Stimulated activated CD4-positive, alpha-beta T cell treated with anti-CD3 and anti-CD28 coated beads, Interleukin-12 subunit alpha, Interleukin-12 subunit beta, amount 100 ng/mL, for 48 hours (primary cell): ENCODE measurements at regions not wholly inside any gene's neighbourhood (a gene's known extent, or its start where the extent isn't known, plus 50 kb on each side); places are given as distances from the start of the nearest gene placed in this dataset.
"Not testable (repeated sequence)": the region's sequence is repeated elsewhere in the genome, so short reads cannot be mapped to it uniquely, and the experiment has no call there.

ENCODE experiments used
- DNase-seq, 3 donors: peaks; one replicate each; pipeline ENCODE4 v3.0.0-alpha.2; 2020; ENCODE audit warnings: low read depth in 2 of 3, low spot score in 1 of 3

GRCh38 chr1:222946436-222946835 is 131.6 kb downstream of the DISP1 start:
- DNase-seq = no peak

GRCh38 chr1:222948079-222948478 is 133.2 kb downstream of the DISP1 start:
- DNase-seq = no peak

GRCh38 chr1:222950892-222951291 is 136.1 kb downstream of the DISP1 start:
- no peak for DNase-seq

- DNase-seq = no peak
Observed at GRCh38 chr1:222953585-222953984, 138.7 kb downstream of the DISP1 start.

GRCh38 chr1:222955964-222956363 is 141.1 kb downstream of the DISP1 start:
- DNase-seq = no peak

- DNase-seq = no peak
Observed at GRCh38 chr1:222956601-222957000, 141.8 kb downstream of the DISP1 start.

- DNase-seq = no peak
Observed at GRCh38 chr1:222967466-222968240, 152.8 kb downstream of the DISP1 start.

- no peak for DNase-seq
Observed at GRCh38 chr1:222970040-222970439, 155.2 kb downstream of the DISP1 start.

- no peak for DNase-seq
Observed at GRCh38 chr1:222970711-222971110, 155.9 kb downstream of the DISP1 start.

GRCh38 chr1:222971146-222971545 is 156.3 kb downstream of the DISP1 start:
- DNase-seq = no peak

GRCh38 chr1:222973561-222973960 is 158.7 kb downstream of the DISP1 start:
- no peak for DNase-seq

- no peak for DNase-seq
Observed at GRCh38 chr1:222974496-222974895, 159.7 kb downstream of the DISP1 start.

GRCh38 chr1:222975472-222976122 is 160.8 kb downstream of the DISP1 start:
- DNase-seq = no peak

GRCh38 chr1:222976453-222976852 is 161.6 kb downstream of the DISP1 start:
- DNase-seq = no peak

GRCh38 chr1:222977294-222977693 is 162.5 kb downstream of the DISP1 start:
- DNase-seq = not testable (repeated sequence)

GRCh38 chr1:222979561-222979960 is 163.5 kb downstream of the TLR5 start:
- DNase-seq = no peak

GRCh38 chr1:222987674-222988076 is 155.4 kb downstream of the TLR5 start:
- DNase-seq = no peak

GRCh38 chr1:222989443-222989842 is 153.6 kb downstream of the TLR5 start:
- DNase-seq = no peak

- DNase-seq = no peak
Observed at GRCh38 chr1:222991177-222991576, 151.9 kb downstream of the TLR5 start.

GRCh38 chr1:222991908-222992307 is 151.1 kb downstream of the TLR5 start:
- no peak for DNase-seq

GRCh38 chr1:222994511-222995235 is 148.4 kb downstream of the TLR5 start:
- DNase-seq = no peak

- no peak for DNase-seq
Observed at GRCh38 chr1:222995236-222995580, 147.8 kb downstream of the TLR5 start.
